DOHH2 (cell line): ENCODE measurements at regions not wholly inside any gene's neighbourhood (a gene's known extent, or its start where the extent isn't known, plus 50 kb on each side); places are given as distances from the start of the nearest gene placed in this dataset.

Source experiments
- H3F3A ChIP-seq: fragments of 200-600 bp; sonication (generic), shearing (Covaris generic); 2 replicates; pipeline ENCODE4 v1.6.0; 2016; ENCODE audit warnings: antibody characterized with exemption, mild to moderate bottlenecking; ENCODE audit not compliant: control insufficient read depth, insufficient read depth
- H3K27ac ChIP-seq: fragments of 200-600 bp; sonication (generic); 2 replicates; pipeline ENCODE4 v1.5.1; 2014; ENCODE audit warnings: low read depth, mild to moderate bottlenecking, low read length, moderate library complexity
- H3K27me3 ChIP-seq: fragments of 200-600 bp; sonication (generic); 2 replicates; pipeline ENCODE4 v1.6.1; 2014; ENCODE audit warnings: mild to moderate bottlenecking, low read length, mixed read lengths; ENCODE audit not compliant: control insufficient read depth
- H3K36me3 ChIP-seq: fragments of 200-600 bp; sonication (generic); 2 replicates; pipeline ENCODE4 v1.6.1; 2014; ENCODE audit warnings: mild to moderate bottlenecking, low read length, moderate library complexity, mixed read lengths; ENCODE audit not compliant: control insufficient read depth
- H3K4me1 ChIP-seq: fragments of 200-600 bp; sonication (generic); 2 replicates; pipeline ENCODE4 v1.6.1; 2014; ENCODE audit warnings: mild to moderate bottlenecking, low read length, mixed read lengths; ENCODE audit not compliant: control insufficient read depth
- H3K4me2 ChIP-seq: fragments of 200-600 bp; sonication (generic); 2 replicates; pipeline ENCODE4 v1.6.0; 2014; ENCODE audit warnings: mild to moderate bottlenecking, low read length, moderate library complexity
- H3K4me3 ChIP-seq: fragments of 200-600 bp; sonication (generic); 2 replicates; pipeline ENCODE4 v1.5.1; 2014; ENCODE audit warnings: mild to moderate bottlenecking, low read length, mixed read lengths
- H3K79me2 ChIP-seq: fragments of 200-600 bp; sonication (generic); 2 replicates; pipeline ENCODE4 v1.6.1; 2014; ENCODE audit warnings: mild to moderate bottlenecking, low read length, mixed read lengths; ENCODE audit not compliant: control insufficient read depth
- H3K9me2 ChIP-seq: fragments of 200-600 bp; sonication (generic); replicated peaks from 2 replicates; pipeline ENCODE4 v1.6.1; 2014; ENCODE audit warnings: mild to moderate bottlenecking, low read length, mixed read lengths; ENCODE audit not compliant: control insufficient read depth
- H3K9me3 ChIP-seq: fragments of 200-600 bp; sonication (generic); 2 replicates; pipeline ENCODE4 v1.6.1; 2014; ENCODE audit warnings: antibody characterized with exemption, low read length, mixed read lengths; ENCODE audit not compliant: control insufficient read depth, insufficient read depth
- H4K20me1 ChIP-seq: fragments of 200-600 bp; sonication (generic); 2 replicates; pipeline ENCODE4 v1.6.0; 2014; ENCODE audit warnings: low read depth, mild to moderate bottlenecking, antibody characterized with exemption, low read length, moderate library complexity; ENCODE audit not compliant: control insufficient read depth, insufficient read depth
- EZH2phosphoT487 ChIP-seq: fragments of 200-600 bp; sonication (generic); IDR thresholded peaks from 2 replicates; pipeline ENCODE4 v1.6.1; 2017; ENCODE audit warnings: borderline replicate concordance, mild to moderate bottlenecking, antibody characterized with exemption, low read length, moderate library complexity, mixed read lengths
- TF ChIP-seq, protein P1 (sequence below): fragments of 200-600 bp; sonication (generic); IDR thresholded peaks from one replicate; pipeline ENCODE4 v1.5.1; 2014; ENCODE audit warnings: antibody characterized with exemption, mild to moderate bottlenecking, low read depth, low read length; ENCODE audit not compliant: poor library complexity, severe bottlenecking

DNA sequence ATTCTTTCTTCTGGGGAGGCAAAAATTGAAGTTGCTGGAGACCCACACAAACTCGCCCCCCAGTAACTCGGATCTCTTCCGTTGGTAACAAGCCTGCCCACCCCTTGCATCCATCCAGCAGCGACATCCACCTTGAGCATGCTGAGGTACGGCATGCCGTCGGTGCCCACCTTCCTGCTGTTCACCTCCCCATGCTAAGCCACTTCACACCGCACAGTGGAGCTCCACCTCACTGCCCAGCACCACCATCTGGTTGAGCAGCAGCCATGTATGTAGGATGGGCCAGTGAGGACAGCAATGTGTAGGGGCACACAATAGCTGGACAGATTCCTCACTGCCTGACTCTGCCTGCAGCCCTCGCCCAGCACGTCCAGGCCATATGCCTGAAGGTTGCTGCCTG is 138.1 kb upstream of the ZNF92 start:
- no peak for TF ChIP-seq EZH2phosphoT487
- TF ChIP-seq, protein P1, sequence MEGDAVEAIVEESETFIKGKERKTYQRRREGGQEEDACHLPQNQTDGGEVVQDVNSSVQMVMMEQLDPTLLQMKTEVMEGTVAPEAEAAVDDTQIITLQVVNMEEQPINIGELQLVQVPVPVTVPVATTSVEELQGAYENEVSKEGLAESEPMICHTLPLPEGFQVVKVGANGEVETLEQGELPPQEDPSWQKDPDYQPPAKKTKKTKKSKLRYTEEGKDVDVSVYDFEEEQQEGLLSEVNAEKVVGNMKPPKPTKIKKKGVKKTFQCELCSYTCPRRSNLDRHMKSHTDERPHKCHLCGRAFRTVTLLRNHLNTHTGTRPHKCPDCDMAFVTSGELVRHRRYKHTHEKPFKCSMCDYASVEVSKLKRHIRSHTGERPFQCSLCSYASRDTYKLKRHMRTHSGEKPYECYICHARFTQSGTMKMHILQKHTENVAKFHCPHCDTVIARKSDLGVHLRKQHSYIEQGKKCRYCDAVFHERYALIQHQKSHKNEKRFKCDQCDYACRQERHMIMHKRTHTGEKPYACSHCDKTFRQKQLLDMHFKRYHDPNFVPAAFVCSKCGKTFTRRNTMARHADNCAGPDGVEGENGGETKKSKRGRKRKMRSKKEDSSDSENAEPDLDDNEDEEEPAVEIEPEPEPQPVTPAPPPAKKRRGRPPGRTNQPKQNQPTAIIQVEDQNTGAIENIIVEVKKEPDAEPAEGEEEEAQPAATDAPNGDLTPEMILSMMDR = no peak
- Histone ChIP-seq H3F3A (no peaks in the 10 kb centered on the region), H3K4me3 (no peak overlapping the region), H3K79me2 (no peaks in the 10 kb centered on the region), H3K4me1 (no peaks in the 10 kb centered on the region), H3K36me3 (no peaks in the 10 kb centered on the region), H3K9me3 (no peaks in the 10 kb centered on the region), H3K9me2 (no peaks in the 10 kb centered on the region), H4K20me1 (no peaks in the 10 kb centered on the region), H3K4me2 (no peak overlapping the region), H3K27me3 (peaks cover 11% of the 10 kb centered on the region; the same call in 1 of the 2 replicates), H3K27ac (no peak overlapping the region)

DNA sequence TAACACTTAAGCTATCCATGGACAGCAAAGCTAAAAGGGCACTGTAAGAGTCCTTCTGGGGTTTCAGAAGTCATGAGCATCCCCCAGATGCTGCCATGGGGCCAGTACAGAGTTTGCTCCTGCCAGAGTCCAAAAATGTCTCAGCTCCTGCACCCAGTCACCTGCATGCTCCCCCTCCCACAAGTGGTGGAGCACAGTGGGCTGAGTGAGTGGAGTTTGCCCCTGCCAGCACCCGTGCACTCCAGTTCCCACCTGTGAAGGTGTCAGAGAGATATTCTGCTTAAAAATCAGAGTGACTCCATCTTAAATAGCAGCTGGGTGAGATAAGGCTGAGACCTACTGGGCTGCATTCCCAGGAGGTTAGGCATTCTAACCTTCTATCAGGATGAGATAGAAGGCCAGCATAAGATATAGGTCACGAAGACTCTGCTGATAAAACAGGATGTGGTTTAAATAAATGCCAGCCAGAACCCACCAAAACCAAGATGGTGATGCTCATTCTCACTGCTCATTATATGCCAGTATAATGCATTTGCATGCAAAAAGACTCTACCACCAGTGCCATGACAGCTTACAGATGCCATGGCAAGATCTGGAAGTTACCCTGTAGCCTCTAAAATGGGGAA is 140.1 kb upstream of the ZNF92 start:
- Histone ChIP-seq H3K4me3 (no peak overlapping the region), H3K79me2 (no peaks in the 10 kb centered on the region)

DNA sequence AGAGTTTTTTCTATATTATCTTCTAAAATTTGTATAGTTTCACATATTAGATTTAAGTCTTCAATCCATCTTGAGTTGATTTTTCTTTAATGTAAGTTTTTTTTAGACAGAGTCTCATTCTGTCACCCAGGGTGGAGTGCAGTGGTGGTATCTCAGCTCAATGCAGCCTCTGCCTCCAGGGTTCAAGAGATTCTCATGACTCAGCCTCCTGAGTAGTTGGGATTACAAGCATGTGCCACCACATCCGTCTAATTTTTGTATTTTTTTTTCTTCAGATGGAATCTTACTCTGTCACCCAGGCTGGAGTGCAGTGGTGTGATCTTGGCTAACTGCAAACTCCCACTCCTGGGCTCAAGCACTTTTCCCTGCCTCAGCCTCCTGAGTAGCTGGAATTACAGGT is 143.4 kb upstream of the ZNF92 start:
- Histone ChIP-seq H3K9me3 (no peaks in the 10 kb centered on the region), H3F3A (no peaks in the 10 kb centered on the region), H3K27me3 (peaks cover 11% of the 10 kb centered on the region; the same call in 1 of the 2 replicates), H3K9me2 (no peaks in the 10 kb centered on the region), H3K4me2 (no peak overlapping the region), H3K79me2 (no peaks in the 10 kb centered on the region), H4K20me1 (no peaks in the 10 kb centered on the region), H3K4me3 (no peak overlapping the region), H3K27ac (no peak overlapping the region), H3K4me1 (peaks cover 7% of the 10 kb centered on the region), H3K36me3 (no peaks in the 10 kb centered on the region)
- TF ChIP-seq, protein P1 = no peak
- TF ChIP-seq EZH2phosphoT487 = no peak

More for the DNA sequence above, 140.1 kb upstream of the ZNF92 start:
- no peak overlapping the region for H3K4me2 ChIP-seq
- H3K27me3 ChIP-seq = peaks cover 11% of the 10 kb centered on the region; the same call in 1 of the 2 replicates
- no peak for TF ChIP-seq EZH2phosphoT487
- TF ChIP-seq, protein P1 = no peak
- no peaks in the 10 kb centered on the region for H4K20me1 ChIP-seq
- no peaks in the 10 kb centered on the region for H3K9me2 ChIP-seq
- H3K9me3 ChIP-seq = no peaks in the 10 kb centered on the region
- no peak overlapping the region for H3K27ac ChIP-seq
- H3K4me1 ChIP-seq = no peaks in the 10 kb centered on the region
- no peaks in the 10 kb centered on the region for H3F3A ChIP-seq
- H3K36me3 ChIP-seq = no peaks in the 10 kb centered on the region
